ENCODE measurements at regions not wholly inside any gene's neighbourhood (a gene's known extent, or its start where the extent isn't known, plus 50 kb on each side); places are given as distances from the start of the nearest gene placed in this dataset.

DNA sequence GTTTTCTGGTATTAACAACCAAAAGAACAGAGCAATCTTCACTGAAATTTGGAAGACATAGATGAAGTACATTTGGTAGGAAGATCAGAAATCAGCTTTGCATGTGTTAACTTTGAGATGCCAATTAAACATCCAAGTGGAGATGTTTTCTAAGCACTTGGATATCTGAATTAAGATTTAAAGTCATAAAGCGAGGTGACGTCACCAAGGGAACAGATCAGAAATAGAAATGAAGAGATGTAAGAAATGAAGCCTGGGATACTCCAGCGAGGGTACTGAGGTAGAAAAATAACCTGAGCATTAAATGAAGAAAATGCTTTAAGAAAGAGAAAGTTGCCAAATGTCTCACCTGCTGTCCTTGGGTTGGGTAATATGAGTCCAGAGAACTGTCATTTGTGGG lies 1223.3 kb downstream of the MAT2B start:
- no peaks in the 10 kb centered on the region for H3K36me3 Mint-ChIP-seq
- no peak overlapping the region for H3K4me3 Mint-ChIP-seq
- intact Hi-C loops (cut with micrococcal nuclease), result no loop called here
- no peak for DNase-seq
- H3K9me3 Mint-ChIP-seq, result peaks cover 7% of the 10 kb centered on the region
- no peaks in the 10 kb centered on the region for H3K4me1 Mint-ChIP-seq (ENCODE audit: low read depth)
- H3K27me3 Mint-ChIP-seq, result no peaks in the 10 kb centered on the region
- ChIA-PET CTCF (no interaction called here), POLR2A (no interaction called here)
- no peak overlapping the region for H3K27ac Mint-ChIP-seq

DNA sequence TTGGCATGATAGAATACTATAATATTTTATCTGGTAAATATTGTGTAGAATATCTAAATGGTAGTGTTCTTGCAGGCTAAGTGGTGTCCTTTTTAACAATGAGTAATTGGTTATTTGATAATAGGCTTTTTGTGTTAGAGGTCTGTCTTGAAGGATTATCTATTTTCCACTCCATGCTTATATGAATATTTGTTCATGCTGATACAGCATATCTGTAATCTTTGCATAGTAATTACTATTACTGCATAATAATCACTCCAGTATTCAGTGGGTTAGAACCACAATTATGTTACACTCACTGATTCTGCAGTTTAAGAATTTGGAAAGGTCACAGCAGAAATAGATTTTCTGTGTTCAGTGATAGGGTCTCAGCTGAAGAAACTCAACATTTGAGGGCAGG lies 1229.9 kb downstream of the MAT2B start:
- ChIA-PET CTCF (no interaction called here), POLR2A (no interaction called here)
- Mint-ChIP-seq H3K4me3 (no peak overlapping the region), H3K9me3 (peaks cover 23% of the 10 kb centered on the region), H3K27ac (no peak overlapping the region), H3K4me1 (ENCODE audit: low read depth) (no peaks in the 10 kb centered on the region), H3K27me3 (no peaks in the 10 kb centered on the region), H3K36me3 (no peaks in the 10 kb centered on the region)
- no peak for DNase-seq
- intact Hi-C loops (cut with micrococcal nuclease), result no loop called here

DNA sequence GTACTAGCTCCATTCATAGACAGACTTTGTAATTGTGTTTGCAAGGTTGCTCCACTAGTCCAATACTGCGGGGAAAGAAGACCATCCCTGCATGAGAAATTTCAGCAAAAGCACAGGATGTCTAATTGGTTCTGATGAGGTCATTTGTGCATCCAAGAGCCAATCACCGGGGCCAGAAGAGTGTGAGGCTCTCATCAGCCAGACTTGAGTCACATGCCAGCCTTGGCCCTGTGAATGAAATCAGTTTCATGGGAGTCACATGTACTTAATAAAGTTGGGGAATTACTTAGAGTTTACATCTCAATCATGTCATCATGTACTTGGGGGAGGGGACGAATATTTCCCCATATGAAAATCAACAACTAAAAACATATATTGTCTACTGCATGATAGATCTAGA lies 1236.0 kb downstream of the MAT2B start:
- Mint-ChIP-seq H3K4me1 (ENCODE audit: low read depth) (no peaks in the 10 kb centered on the region), H3K27ac (no peak overlapping the region), H3K9me3 (peaks cover 10% of the 10 kb centered on the region), H3K27me3 (no peaks in the 10 kb centered on the region), H3K4me3 (no peak overlapping the region), H3K36me3 (no peaks in the 10 kb centered on the region)
- CTCF ChIA-PET, result no interaction called here
- no peak for DNase-seq
- POLR2A ChIA-PET, result no interaction called here
- intact Hi-C loops (cut with micrococcal nuclease), result no loop called here

DNA sequence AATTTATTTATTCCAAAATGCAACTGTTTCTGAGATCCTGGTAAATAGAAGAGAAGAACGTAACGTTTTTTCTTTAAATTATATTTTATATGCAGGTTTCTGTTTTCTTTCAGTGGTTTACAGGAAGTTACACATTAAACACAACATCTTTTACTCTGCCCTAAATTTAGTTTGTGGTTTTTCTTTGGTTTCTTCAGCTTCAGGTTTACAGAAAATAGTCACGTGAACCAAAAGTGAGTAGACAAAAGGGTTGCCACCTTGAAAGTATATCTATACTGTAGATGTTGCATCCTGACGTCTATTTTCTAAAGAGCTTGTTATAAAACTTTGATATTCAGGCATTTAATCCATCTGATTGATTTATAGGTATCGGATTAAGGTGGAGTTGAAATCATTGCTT lies 1236.6 kb downstream of the MAT2B start:
- no peaks in the 10 kb centered on the region for H3K27me3 Mint-ChIP-seq
- CTCF ChIA-PET, result no interaction called here
- POLR2A ChIA-PET, result no interaction called here
- no peak overlapping the region for H3K4me3 Mint-ChIP-seq
- intact Hi-C loops (cut with micrococcal nuclease), result no loop called here
- no peak for DNase-seq
- no peak overlapping the region for H3K27ac Mint-ChIP-seq
- no peaks in the 10 kb centered on the region for H3K4me1 Mint-ChIP-seq (ENCODE audit: low read depth)
- H3K36me3 Mint-ChIP-seq, result no peaks in the 10 kb centered on the region
- peaks cover 5% of the 10 kb centered on the region for H3K9me3 Mint-ChIP-seq

DNA sequence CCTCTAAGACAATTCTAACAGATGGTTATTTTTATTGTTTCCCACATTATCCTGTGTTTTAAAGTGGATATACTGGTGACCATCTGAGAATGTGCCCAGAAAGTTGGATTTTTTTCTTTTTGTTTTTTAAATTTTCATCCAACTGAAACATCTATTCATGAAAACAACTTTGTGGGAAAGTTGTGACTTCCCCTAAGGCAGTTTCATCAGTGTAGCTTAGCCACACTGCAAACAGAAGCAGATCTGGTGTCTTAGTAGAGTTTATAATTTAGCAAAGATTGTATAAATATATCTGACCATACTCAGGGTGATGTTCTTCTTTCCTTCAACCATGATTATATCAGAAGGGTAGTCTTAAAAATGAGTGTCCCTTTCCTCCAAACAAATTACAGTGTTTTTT lies 1241.3 kb downstream of the MAT2B start:
- no peaks in the 10 kb centered on the region for H3K4me1 Mint-ChIP-seq (ENCODE audit: low read depth)
- intact Hi-C loops (cut with micrococcal nuclease), result no loop called here
- POLR2A ChIA-PET, result no interaction called here

DNA sequence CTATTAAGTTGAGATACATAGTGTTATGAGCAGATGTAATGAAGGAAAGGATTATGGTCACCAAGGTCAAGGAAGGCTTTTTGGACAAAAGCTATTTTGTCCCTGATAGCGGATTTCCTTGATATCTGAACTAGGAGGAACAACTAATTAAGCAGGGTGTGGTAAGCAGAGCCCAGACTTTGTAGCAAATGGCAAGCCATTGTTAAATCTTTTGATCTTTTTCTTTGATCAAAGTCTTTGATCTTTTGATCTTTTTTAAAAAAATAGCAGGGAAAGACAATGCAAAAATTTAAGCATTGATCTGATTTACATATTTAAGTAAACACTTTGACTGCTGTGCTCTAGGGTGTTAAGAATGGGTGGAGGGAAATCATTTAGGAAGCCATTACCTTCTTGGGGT lies 1242.0 kb downstream of the MAT2B start:
- H3K27ac Mint-ChIP-seq, result no peak overlapping the region
- no peak for DNase-seq
- no peak overlapping the region for H3K4me3 Mint-ChIP-seq
- H3K27me3 Mint-ChIP-seq, result no peaks in the 10 kb centered on the region
- peaks cover 7% of the 10 kb centered on the region for H3K9me3 Mint-ChIP-seq
- no peaks in the 10 kb centered on the region for H3K36me3 Mint-ChIP-seq
- intact Hi-C loops (cut with micrococcal nuclease), result no loop called here
- no peaks in the 10 kb centered on the region for H3K4me1 Mint-ChIP-seq (ENCODE audit: low read depth)
- ChIA-PET POLR2A (no interaction called here), CTCF (no interaction called here)

More for the DNA sequence above, 1241.3 kb downstream of the MAT2B start:
- Mint-ChIP-seq H3K9me3 (peaks cover 7% of the 10 kb centered on the region), H3K36me3 (no peaks in the 10 kb centered on the region), H3K4me3 (no peak overlapping the region), H3K27ac (no peak overlapping the region), H3K27me3 (no peaks in the 10 kb centered on the region)
- CTCF ChIA-PET, result no interaction called here
- DNase-seq, result no peak

DNA sequence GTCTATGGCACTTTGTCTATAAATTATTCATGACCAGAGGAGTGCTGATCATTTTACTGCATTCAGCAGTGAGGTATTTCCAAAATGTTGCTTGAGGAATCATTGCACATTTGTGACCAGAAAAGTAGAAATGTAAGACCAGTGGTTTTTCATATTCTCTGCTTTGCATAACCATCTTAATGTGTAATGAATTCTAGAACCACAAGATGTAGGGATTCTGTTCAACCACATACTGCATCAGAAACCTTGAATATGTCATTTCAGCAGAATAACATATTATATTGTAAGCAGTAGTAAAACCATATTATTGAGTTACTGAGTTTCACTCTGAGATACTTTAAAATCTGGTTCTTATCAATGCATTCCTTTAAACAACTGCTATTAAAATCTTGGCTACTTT lies 1243.4 kb downstream of the MAT2B start:
- H3K9me3 Mint-ChIP-seq, result peaks cover 7% of the 10 kb centered on the region

DNA sequence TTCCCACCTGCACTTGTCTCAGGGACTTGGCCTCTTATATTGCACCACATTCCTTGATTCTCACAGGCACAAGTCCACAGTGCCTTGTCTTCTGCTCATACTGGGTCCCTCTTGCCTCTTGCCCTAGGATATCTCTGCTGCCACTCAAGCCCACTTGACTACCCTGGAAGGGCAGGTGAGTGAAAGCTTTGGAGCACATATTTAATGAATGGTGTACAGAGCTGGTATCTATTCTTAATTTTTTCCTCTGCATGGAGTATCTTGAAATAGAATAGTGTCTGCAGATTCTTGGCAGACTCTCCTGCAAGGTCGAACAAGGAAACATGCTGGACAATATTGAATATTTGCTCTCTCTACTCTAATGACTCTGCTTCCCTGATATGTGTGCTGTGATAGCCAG lies 1248.0 kb downstream of the MAT2B start:
- ChIA-PET CTCF (no interaction called here), POLR2A (no interaction called here)
- Mint-ChIP-seq H3K9me3 (no peaks in the 10 kb centered on the region), H3K4me1 (ENCODE audit: low read depth) (no peaks in the 10 kb centered on the region), H3K27me3 (no peaks in the 10 kb centered on the region), H3K36me3 (no peaks in the 10 kb centered on the region), H3K4me3 (no peak overlapping the region), H3K27ac (no peak overlapping the region)
- intact Hi-C loops (cut with micrococcal nuclease), result no loop called here
- no peak for DNase-seq

More for the DNA sequence above, 1243.4 kb downstream of the MAT2B start:
- CTCF ChIA-PET, result no interaction called here
- intact Hi-C loops (cut with micrococcal nuclease), result no loop called here
- POLR2A ChIA-PET, result no interaction called here
- Mint-ChIP-seq H3K4me1 (ENCODE audit: low read depth) (no peaks in the 10 kb centered on the region), H3K36me3 (no peaks in the 10 kb centered on the region), H3K4me3 (no peak overlapping the region), H3K27ac (no peak overlapping the region), H3K27me3 (no peaks in the 10 kb centered on the region)
- no peak for DNase-seq

DNA sequence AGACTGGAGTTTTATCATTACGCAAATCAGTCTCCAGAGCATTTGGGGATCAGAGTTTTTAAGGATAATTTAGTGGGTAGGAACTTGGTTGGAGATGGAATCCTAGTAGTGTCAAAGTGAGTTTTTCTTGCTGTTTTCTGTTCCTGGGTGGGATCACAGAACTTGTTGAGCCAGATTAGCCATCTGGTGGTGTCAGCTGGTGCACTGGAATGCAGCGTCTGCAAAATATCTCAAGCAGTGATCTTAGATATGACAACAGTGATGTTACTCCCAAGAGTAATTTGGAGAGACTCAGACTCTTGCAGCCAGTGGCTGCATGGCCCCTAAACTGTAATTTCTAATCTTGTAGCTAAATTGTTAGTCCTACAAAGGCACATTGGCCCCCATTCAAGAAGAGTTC lies 1257.8 kb downstream of the MAT2B start:
- Mint-ChIP-seq H3K9me3 (peaks cover 14% of the 10 kb centered on the region), H3K4me3 (no peak overlapping the region), H3K4me1 (ENCODE audit: low read depth) (no peaks in the 10 kb centered on the region), H3K36me3 (no peaks in the 10 kb centered on the region), H3K27me3 (no peaks in the 10 kb centered on the region), H3K27ac (no peak overlapping the region)
- no peak for DNase-seq
- intact Hi-C loops (cut with micrococcal nuclease), result no loop called here
- ChIA-PET POLR2A (no interaction called here), CTCF (no interaction called here)

DNA sequence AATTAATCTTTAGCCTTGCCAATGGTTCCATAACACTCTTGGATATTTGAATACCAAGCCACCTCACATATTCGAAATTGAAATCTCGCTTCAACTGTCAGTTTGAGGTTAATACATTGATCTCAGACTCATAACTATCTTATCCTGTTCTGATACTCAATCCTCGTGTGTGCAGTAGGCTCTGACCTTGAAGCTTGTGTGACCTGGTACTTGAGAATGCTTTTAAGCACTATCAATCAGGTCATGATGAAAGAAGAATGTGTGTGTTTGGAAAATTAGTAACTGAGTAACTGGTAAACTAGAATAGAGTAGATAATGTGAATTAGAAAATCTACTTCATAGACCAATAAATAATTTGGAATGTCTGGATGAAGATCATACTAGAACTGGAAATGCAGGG lies 1266.7 kb downstream of the MAT2B start:
- ChIA-PET CTCF (no interaction called here), POLR2A (no interaction called here)
- H3K27ac Mint-ChIP-seq, result no peak overlapping the region
- no peaks in the 10 kb centered on the region for H3K4me1 Mint-ChIP-seq (ENCODE audit: low read depth)
- no peaks in the 10 kb centered on the region for H3K27me3 Mint-ChIP-seq
- H3K4me3 Mint-ChIP-seq, result no peak overlapping the region
- H3K9me3 Mint-ChIP-seq, result peaks cover 34% of the 10 kb centered on the region
- DNase-seq, result no peak
- intact Hi-C loops (cut with micrococcal nuclease), result no loop called here
- no peaks in the 10 kb centered on the region for H3K36me3 Mint-ChIP-seq

DNA sequence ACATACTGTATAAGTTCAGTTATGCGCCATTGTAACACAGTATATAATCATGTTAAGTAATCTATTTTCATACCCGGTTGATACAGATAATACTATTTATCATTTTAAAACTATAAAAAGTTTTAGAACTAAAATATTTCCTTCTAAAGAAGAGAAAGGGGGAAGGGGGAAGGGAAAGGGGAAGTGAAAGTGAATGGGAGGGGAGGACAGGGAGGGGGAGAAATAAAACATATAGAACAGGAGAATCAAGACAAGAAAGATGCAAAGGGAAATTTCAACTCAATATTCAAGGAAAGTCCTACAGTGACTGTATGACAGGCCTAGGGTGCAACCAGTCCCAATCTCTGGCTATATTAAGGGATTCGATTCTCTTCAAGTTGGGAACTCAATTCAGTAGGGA lies 1278.8 kb downstream of the MAT2B start:
- CTCF ChIA-PET, result no interaction called here

DNA sequence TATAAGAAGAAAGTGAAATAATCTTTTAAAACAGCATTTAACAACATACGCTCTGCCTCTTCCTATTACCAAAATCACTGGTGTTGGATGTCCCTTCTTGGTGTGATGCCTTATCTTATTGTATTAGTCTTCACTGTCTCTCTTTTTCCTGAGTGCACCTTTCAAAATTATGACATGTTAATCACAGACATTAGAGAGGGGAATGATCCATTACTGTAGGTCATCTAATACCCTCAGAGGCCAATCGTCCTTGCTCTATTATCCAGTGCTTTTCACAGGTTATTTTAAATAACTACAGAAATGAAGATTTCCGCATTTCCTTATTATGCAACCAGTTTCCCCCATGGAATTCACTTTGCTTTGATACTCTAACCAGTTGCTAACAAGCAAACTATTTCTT lies 1292.7 kb downstream of the MAT2B start:
- CTCF ChIA-PET, result no interaction called here
- H3K27me3 Mint-ChIP-seq, result no peaks in the 10 kb centered on the region
- POLR2A ChIA-PET, result no interaction called here
- no peak overlapping the region for H3K4me3 Mint-ChIP-seq
- peaks cover 19% of the 10 kb centered on the region for H3K9me3 Mint-ChIP-seq
- H3K4me1 Mint-ChIP-seq (ENCODE audit: low read depth), result no peaks in the 10 kb centered on the region
- H3K36me3 Mint-ChIP-seq, result no peaks in the 10 kb centered on the region
- intact Hi-C loops (cut with micrococcal nuclease), result no loop called here
- no peak overlapping the region for H3K27ac Mint-ChIP-seq
- no peak for DNase-seq

More for the DNA sequence above, 1278.8 kb downstream of the MAT2B start:
- intact Hi-C loops (cut with micrococcal nuclease), result no loop called here
- Mint-ChIP-seq H3K9me3 (no peaks in the 10 kb centered on the region), H3K4me1 (ENCODE audit: low read depth) (no peaks in the 10 kb centered on the region), H3K4me3 (no peak overlapping the region), H3K36me3 (no peaks in the 10 kb centered on the region), H3K27ac (no peak overlapping the region), H3K27me3 (no peaks in the 10 kb centered on the region)
- POLR2A ChIA-PET, result no interaction called here
- no peak for DNase-seq

DNA sequence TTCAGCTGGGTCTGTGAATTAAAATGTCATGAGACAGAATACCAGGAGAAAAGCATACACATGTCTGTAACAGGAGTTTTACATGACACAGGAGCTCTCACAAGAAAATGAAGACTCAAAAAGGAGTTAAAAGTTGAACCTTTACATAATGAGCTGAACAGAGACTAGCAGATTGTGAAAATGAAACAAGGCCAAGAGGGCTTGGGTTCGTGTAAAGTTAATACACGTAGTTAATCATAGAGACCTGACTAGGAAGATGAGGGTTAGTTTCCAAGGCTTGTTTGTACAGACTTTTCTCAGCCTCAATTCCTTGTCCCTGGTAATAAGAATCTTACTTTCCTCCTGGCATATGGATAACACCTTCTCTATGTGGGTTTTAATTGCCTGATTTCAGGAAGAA lies 1294.0 kb downstream of the MAT2B start:
- H3K27me3 Mint-ChIP-seq, result no peaks in the 10 kb centered on the region
- CTCF ChIA-PET, result interaction anchor here (0.6 kb wide), 1 partner anchor 194 kb away, joined by 3 read pairs; no protein-coding TSS in a partner anchor
- no peak overlapping the region for H3K27ac Mint-ChIP-seq
- peaks cover 23% of the 10 kb centered on the region for H3K9me3 Mint-ChIP-seq
- H3K4me3 Mint-ChIP-seq, result no peak overlapping the region
- POLR2A ChIA-PET, result no interaction called here
- no peak for DNase-seq
- H3K4me1 Mint-ChIP-seq (ENCODE audit: low read depth), result no peaks in the 10 kb centered on the region
- intact Hi-C loops (cut with micrococcal nuclease), result no loop called here
- no peaks in the 10 kb centered on the region for H3K36me3 Mint-ChIP-seq

DNA sequence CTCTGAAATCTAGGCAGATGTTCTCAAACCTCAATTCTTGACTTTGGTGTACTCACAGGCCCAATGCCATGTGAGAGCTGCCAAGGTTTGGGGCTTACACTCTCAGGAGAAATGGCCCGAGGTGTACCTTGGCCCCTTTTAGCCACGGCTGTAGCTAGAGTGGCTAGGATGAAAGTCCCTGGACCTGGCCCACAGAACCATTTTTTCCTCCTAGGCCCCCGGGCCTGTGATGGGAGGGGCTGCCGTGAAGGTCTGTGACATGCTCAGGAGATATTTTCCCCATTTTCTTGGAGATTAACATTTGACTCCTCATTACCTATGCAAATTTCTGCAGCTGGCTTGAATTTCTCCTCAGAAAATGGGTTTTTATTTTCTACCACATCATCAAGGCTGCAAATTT lies 1296.5 kb downstream of the MAT2B start:
- Mint-ChIP-seq H3K27me3 (no peaks in the 10 kb centered on the region), H3K36me3 (no peaks in the 10 kb centered on the region), H3K4me1 (ENCODE audit: low read depth) (no peaks in the 10 kb centered on the region), H3K9me3 (peaks cover 22% of the 10 kb centered on the region), H3K4me3 (no peak overlapping the region), H3K27ac (no peak overlapping the region)
- intact Hi-C loops (cut with micrococcal nuclease), result no loop called here
- POLR2A ChIA-PET, result no interaction called here
- CTCF ChIA-PET, result no interaction called here
- DNase-seq, result no peak
